Sigmoid colon (tissue), 4 donors: ENCODE measurements at regions not wholly inside any gene's neighbourhood (a gene's known extent, or its start where the extent isn't known, plus 50 kb on each side); places are given as distances from the start of the nearest gene placed in this dataset.

ENCODE experiments used
- CTCF ChIP-seq, 4 experiments: fragments of 450-650 bp in 3 of 4; fragments of 200-600 bp in 1 of 4; IDR thresholded peaks; one replicate each; pipeline ENCODE4 v1.5.1; 2016 to 2019; ENCODE audit warnings: antibody characterized with exemption in 4 of 4, mild to moderate bottlenecking in 3 of 4, moderate library complexity in 2 of 4
- POLR2A ChIP-seq, 2 donors: fragments of 450-650 bp; IDR thresholded peaks; one replicate each; pipeline ENCODE4 v1.6.1; 2016; ENCODE audit warnings: antibody characterized with exemption in 2 of 2, mild to moderate bottlenecking in 2 of 2, moderate library complexity in 2 of 2
- POLR2AphosphoS5 ChIP-seq, 4 donors: sonication (generic); formaldehyde crosslinking; IDR thresholded peaks; one replicate each; pipeline ENCODE4 v1.6.1; 2017; ENCODE audit warnings: antibody characterized with exemption in 4 of 4

DNA sequence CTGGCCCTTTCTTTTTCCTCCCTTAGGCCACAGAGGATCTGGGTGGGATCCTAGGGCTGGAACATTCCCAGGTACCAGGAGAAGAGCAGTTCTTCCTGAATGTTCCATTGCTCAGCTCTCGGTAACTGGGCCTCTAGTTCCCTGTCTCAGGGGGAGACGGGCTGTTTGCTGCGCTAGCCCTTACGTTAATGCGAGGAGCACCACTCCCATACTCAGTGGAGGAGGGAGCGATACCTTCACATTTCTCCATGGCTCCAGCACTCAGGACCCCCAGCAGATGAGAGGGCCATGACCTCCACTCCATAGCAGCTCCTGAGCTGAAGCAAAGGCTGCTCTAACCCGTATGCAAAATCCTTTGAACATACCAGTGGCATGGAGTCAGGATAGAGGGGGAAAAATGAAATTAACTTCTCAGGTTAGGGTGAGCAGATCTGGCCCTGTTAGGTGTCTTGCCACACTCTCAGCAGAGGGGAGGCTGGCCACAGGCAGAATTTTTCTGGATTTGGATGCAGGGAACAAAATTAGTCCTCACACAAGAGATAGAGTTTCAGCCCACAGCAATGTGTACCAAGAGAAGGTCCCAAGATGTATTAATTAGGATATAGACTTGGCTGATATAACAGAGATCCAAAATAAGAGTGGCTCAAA is 206.7 kb downstream of the ZFP36L2 start:
- no peak for TF ChIP-seq POLR2A (IDR thresholded peaks at IDR 0.05)
- TF ChIP-seq CTCF (IDR thresholded peaks at IDR 0.05) = no peak
- no peak for TF ChIP-seq POLR2AphosphoS5 (IDR thresholded peaks at IDR 0.05)
